K562 (cell line): ENCODE measurements at regions not wholly inside any gene's neighbourhood (a gene's known extent, or its start where the extent isn't known, plus 50 kb on each side); places are given as distances from the start of the nearest gene placed in this dataset.

Experiments
- JUND ChIP-seq, 2 experiments: IDR thresholded peaks; 2 replicates in 1 of 2; 3 replicates in 1 of 2; pipeline ENCODE4 v1.6.1; 2011; ENCODE audit warnings: borderline replicate concordance in 2 of 2, low read depth in 2 of 2, low read length in 2 of 2, improper control_type of control experiment in 1 of 2, missing biosample characterization in 1 of 2, missing genetic modification characterization in 1 of 2, missing genetic modification reagents in 1 of 2
- TF ChIP-seq, protein P1 (sequence below): sonication (generic); formaldehyde crosslinking; IDR thresholded peaks from 2 replicates; pipeline ENCODE4 v1.8.1; 2023; ENCODE audit warnings: mild to moderate bottlenecking, missing genetic modification reagents
- TF ChIP-seq, protein P2 (sequence below), 3 experiments: IDR thresholded peaks in 2 of 3; conservative IDR thresholded peaks in 1 of 3; 2 replicates each; pipeline ENCODE4 v1.5.1; 2011 to 2012; ENCODE audit warnings: low read length in 3 of 3, mild to moderate bottlenecking in 3 of 3, control low read depth in 2 of 3, improper control_type of control experiment in 1 of 3, inconsistent platforms in 1 of 3, low read depth in 1 of 3, mixed read lengths in 1 of 3, moderate library complexity in 1 of 3; ENCODE audit not compliant: insufficient read depth in 2 of 3
- TF ChIP-seq, protein P3 (sequence below): fragments of 450-650 bp; formaldehyde crosslinking; IDR thresholded peaks from 2 replicates; pipeline ENCODE4 v1.4.0; 2020; ENCODE audit warnings: mild to moderate bottlenecking, mixed read lengths

DNA sequence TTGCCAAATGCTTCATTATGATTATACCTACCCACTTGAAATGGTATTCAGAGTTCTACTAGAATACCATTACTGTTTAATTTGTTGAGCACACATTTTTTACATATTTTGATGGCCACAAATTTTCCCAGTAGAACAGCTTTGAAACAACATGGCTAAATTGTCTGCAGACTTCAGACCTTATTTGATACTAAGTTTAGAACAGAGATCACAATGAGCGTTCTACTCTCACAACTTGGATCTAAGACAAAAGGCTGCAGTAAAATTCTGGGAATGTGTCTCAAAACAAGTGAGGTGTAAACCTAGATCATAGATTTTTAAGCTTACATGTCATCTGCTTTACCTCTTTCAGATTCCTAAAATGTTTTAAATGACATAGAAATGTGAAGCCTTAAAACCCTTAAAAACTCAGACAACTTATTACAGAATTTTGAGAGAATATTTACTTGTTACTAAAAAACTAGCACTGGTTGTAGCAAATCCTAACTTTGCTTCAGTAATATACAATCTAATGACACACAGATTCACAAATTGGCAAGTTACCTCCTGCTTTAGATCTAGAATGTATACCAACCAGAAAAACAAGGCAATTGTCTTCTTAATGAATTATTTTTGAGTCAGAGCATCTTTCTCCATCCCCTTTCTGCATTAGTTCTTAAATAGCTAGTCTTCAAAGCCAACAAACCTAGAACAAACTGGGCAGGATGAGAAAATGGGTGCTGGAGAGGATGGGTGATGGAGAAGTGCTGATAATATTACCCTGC lies 243.3 kb downstream of the SLC7A11 start:
- TF ChIP-seq, protein P1, sequence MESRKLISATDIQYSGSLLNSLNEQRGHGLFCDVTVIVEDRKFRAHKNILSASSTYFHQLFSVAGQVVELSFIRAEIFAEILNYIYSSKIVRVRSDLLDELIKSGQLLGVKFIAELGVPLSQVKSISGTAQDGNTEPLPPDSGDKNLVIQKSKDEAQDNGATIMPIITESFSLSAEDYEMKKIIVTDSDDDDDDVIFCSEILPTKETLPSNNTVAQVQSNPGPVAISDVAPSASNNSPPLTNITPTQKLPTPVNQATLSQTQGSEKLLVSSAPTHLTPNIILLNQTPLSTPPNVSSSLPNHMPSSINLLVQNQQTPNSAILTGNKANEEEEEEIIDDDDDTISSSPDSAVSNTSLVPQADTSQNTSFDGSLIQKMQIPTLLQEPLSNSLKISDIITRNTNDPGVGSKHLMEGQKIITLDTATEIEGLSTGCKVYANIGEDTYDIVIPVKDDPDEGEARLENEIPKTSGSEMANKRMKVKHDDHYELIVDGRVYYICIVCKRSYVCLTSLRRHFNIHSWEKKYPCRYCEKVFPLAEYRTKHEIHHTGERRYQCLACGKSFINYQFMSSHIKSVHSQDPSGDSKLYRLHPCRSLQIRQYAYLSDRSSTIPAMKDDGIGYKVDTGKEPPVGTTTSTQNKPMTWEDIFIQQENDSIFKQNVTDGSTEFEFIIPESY (CRISPR knock-in tag), result no peak
- TF ChIP-seq JUND (IDR thresholded peaks at IDR 0.05; ENCODE audit: borderline replicate concordance, low read depth, low read length) (no peak), JUND (tag; IDR thresholded peaks at IDR 0.05; ENCODE audit: borderline replicate concordance, low read depth, low read length) (no peak)
- TF ChIP-seq, protein P2, sequence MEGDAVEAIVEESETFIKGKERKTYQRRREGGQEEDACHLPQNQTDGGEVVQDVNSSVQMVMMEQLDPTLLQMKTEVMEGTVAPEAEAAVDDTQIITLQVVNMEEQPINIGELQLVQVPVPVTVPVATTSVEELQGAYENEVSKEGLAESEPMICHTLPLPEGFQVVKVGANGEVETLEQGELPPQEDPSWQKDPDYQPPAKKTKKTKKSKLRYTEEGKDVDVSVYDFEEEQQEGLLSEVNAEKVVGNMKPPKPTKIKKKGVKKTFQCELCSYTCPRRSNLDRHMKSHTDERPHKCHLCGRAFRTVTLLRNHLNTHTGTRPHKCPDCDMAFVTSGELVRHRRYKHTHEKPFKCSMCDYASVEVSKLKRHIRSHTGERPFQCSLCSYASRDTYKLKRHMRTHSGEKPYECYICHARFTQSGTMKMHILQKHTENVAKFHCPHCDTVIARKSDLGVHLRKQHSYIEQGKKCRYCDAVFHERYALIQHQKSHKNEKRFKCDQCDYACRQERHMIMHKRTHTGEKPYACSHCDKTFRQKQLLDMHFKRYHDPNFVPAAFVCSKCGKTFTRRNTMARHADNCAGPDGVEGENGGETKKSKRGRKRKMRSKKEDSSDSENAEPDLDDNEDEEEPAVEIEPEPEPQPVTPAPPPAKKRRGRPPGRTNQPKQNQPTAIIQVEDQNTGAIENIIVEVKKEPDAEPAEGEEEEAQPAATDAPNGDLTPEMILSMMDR (IDR thresholded peaks at IDR 0.05 in 2 of 3, conservative IDR thresholded peaks at IDR 0.05 in 1 of 3; ENCODE audit: insufficient read depth in 2 of 3, low read depth in 1 of 3, low read length in 3 of 3), result no peak
- TF ChIP-seq, protein P3, sequence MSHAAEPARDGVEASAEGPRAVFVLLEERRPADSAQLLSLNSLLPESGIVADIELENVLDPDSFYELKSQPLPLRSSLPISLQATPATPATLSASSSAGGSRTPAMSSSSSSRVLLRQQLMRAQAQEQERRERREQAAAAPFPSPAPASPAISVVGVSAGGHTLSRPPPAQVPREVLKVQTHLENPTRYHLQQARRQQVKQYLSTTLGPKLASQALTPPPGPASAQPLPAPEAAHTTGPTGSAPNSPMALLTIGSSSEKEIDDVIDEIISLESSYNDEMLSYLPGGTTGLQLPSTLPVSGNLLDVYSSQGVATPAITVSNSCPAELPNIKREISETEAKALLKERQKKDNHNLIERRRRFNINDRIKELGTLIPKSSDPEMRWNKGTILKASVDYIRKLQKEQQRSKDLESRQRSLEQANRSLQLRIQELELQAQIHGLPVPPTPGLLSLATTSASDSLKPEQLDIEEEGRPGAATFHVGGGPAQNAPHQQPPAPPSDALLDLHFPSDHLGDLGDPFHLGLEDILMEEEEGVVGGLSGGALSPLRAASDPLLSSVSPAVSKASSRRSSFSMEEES, result no peak
